HEK293 (cell line): ENCODE measurements at regions not wholly inside any gene's neighbourhood (a gene's known extent, or its start where the extent isn't known, plus 50 kb on each side); places are given as distances from the start of the nearest gene placed in this dataset.
"Not testable (repeated sequence)": the region's sequence is repeated elsewhere in the genome, so short reads cannot be mapped to it uniquely, and the experiment has no call there.

ENCODE experiments used
- CTCF ChIA-PET: fragments of 350-600 bp; formaldehyde crosslinking; extraction: SDS; loops from one replicate; lab custom pipeline; 2021; ENCODE audit warnings: antibody characterized with exemption; lab: Yijun Ruan, JAX
- POLR2A ChIA-PET: fragments of 300-600 bp; formaldehyde crosslinking; extraction: SDS; loops from one replicate; lab custom pipeline; 2020; ENCODE audit warnings: antibody characterized with exemption, inconsistent platforms; lab: Yijun Ruan, JAX
- H3K27ac ChIP-seq: fragments of 200-500 bp; sonication (Bioruptor generic); 2 replicates; pipeline ENCODE4 v1.5.1; 2014; ENCODE audit warnings: low read depth, low read length, control low read depth, inconsistent platforms; ENCODE audit errors: extremely low read depth
- H3K36me3 ChIP-seq, 2 experiments: fragments of 200-500 bp in 1 of 2; sonication (Bioruptor generic) in 1 of 2; 1 replicate in 1 of 2; 2 replicates in 1 of 2; pipeline ENCODE4 v1.5.1; 2014 to 2017; ENCODE audit warnings: inconsistent platforms in 2 of 2, low read length in 2 of 2; ENCODE audit not compliant: control insufficient read depth in 2 of 2, insufficient read depth in 1 of 2
- H3K4me1 ChIP-seq: fragments of 200-500 bp; sonication (Bioruptor generic); 2 replicates; pipeline ENCODE4 v1.5.1; 2014; ENCODE audit warnings: mild to moderate bottlenecking, low read length, inconsistent platforms; ENCODE audit not compliant: control insufficient read depth, insufficient read depth
- H3K4me3 ChIP-seq: 2 replicates; pipeline ENCODE4 v1.5.1; 2011; ENCODE audit warnings: low read depth, mild to moderate bottlenecking, control low read depth, low read length, moderate library complexity
- H3K9me3 ChIP-seq: fragments of 200-500 bp; sonication (Bioruptor generic); 2 replicates; pipeline ENCODE4 v1.5.1; 2014; ENCODE audit warnings: low read depth, low read length, inconsistent platforms; ENCODE audit not compliant: control insufficient read depth, insufficient read depth
- ZBTB7A ChIP-seq: fragments of 450-650 bp; formaldehyde crosslinking; IDR thresholded peaks from 2 replicates; pipeline ENCODE4 v1.5.1; 2016; ENCODE audit warnings: low read depth, missing biosample characterization, missing genetic modification characterization
- ZBTB8A ChIP-seq: fragments of 450-650 bp; formaldehyde crosslinking; IDR thresholded peaks from 2 replicates; pipeline ENCODE4 v1.5.1; 2016; ENCODE audit warnings: missing biosample characterization, missing genetic modification characterization
- ZFP41 ChIP-seq: fragments of 450-650 bp; formaldehyde crosslinking; IDR thresholded peaks from 2 replicates; pipeline ENCODE4 v1.5.1; 2016; ENCODE audit warnings: missing biosample characterization, missing genetic modification characterization, borderline replicate concordance
- ZNF112 ChIP-seq: fragments of 450-650 bp; formaldehyde crosslinking; IDR thresholded peaks from 2 replicates; pipeline ENCODE4 v1.5.0; 2017; ENCODE audit warnings: missing biosample characterization, missing genetic modification characterization
- ZNF24 ChIP-seq: fragments of 450-650 bp; formaldehyde crosslinking; IDR thresholded peaks from 2 replicates; pipeline ENCODE4 v1.5.1; 2016; ENCODE audit warnings: missing biosample characterization, missing genetic modification characterization
- ZNF391 ChIP-seq: fragments of 450-650 bp; formaldehyde crosslinking; IDR thresholded peaks from 2 replicates; pipeline ENCODE4 v1.5.1; 2016; ENCODE audit warnings: low read depth, missing biosample characterization, missing genetic modification characterization, borderline replicate concordance
- ZNF404 ChIP-seq: fragments of 450-650 bp; formaldehyde crosslinking; IDR thresholded peaks from 2 replicates; pipeline ENCODE4 v1.5.1; 2017; ENCODE audit warnings: missing biosample characterization, missing genetic modification characterization
- ZNF510 ChIP-seq: fragments of 450-650 bp; formaldehyde crosslinking; IDR thresholded peaks from 2 replicates; pipeline ENCODE4 v1.5.1; 2018; ENCODE audit warnings: mild to moderate bottlenecking, missing genetic modification characterization, missing biosample characterization; ENCODE audit not compliant: insufficient replicate concordance
- ZNF530 ChIP-seq: fragments of 450-650 bp; formaldehyde crosslinking; IDR thresholded peaks from 2 replicates; pipeline ENCODE4 v1.5.1; 2016; ENCODE audit warnings: low read depth, missing biosample characterization, missing genetic modification characterization
- ZNF610 ChIP-seq: fragments of 450-650 bp; formaldehyde crosslinking; IDR thresholded peaks from 2 replicates; pipeline ENCODE4 v1.5.1; 2016; ENCODE audit warnings: missing biosample characterization, missing genetic modification characterization, borderline replicate concordance
- ZNF629 ChIP-seq: fragments of 450-650 bp; formaldehyde crosslinking; IDR thresholded peaks from 2 replicates; pipeline ENCODE4 v1.5.1; 2017; ENCODE audit warnings: missing biosample characterization, missing genetic modification characterization
- ZNF747 ChIP-seq: fragments of 450-650 bp; formaldehyde crosslinking; IDR thresholded peaks from 2 replicates; pipeline ENCODE4 v1.5.1; 2016; ENCODE audit warnings: missing biosample characterization, missing genetic modification characterization
- ZNF776 ChIP-seq: fragments of 450-650 bp; formaldehyde crosslinking; IDR thresholded peaks from 2 replicates; pipeline ENCODE4 v1.5.0; 2017; ENCODE audit warnings: missing biosample characterization, missing genetic modification characterization, borderline replicate concordance
- ZNF791 ChIP-seq: fragments of 450-650 bp; formaldehyde crosslinking; IDR thresholded peaks from 2 replicates; pipeline ENCODE4 v1.5.1; 2016; ENCODE audit warnings: missing biosample characterization, missing genetic modification characterization
- ZSCAN16 ChIP-seq: fragments of 450-650 bp; formaldehyde crosslinking; IDR thresholded peaks from 2 replicates; pipeline ENCODE4 v1.5.1; 2016; ENCODE audit warnings: missing biosample characterization, missing genetic modification characterization
- TF ChIP-seq, protein P1 (sequence below): fragments of 450-650 bp; formaldehyde crosslinking; IDR thresholded peaks from 2 replicates; pipeline ENCODE4 v1.5.1; 2016; ENCODE audit warnings: missing biosample characterization, missing genetic modification characterization

GRCh38 chr16:65312071-65312470, 190.2 kb upstream of the CDH11 start:
- Histone ChIP-seq H3K36me3 (no peaks in the 10 kb centered on the region), H3K4me1 (no peaks in the 10 kb centered on the region), H3K4me3 (no peak overlapping the region), H3K27ac (no peak overlapping the region), H3K9me3 (no peaks in the 10 kb centered on the region)
- ChIA-PET CTCF (no interaction called here), POLR2A (no interaction called here)
- TF ChIP-seq ZNF404 (tag by site-specific recombination) (no peak), ZNF776 (tag by site-specific recombination) (no peak), ZNF391 (no peak)

DNA sequence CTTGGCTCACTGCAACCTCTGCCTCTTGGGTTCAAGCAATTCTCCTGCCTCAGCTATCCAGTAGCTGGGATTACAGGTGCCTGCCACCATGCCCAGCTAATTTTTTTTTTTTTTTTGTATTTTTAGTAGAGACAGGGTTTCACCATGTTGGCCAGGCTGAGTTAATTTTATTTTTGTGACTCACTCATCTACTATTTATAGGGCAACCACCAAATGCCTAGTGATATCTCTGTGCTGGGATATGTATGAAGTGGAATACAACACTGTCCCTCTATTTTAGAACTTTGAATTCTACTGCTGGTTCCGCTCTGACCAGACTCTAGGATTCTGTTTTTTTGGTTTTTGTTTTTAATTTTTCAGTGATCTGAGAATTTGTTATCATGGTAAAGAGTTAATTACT, 188.6 kb upstream of the CDH11 start:
- H3K9me3 ChIP-seq, CTCF ChIA-PET, H3K4me1 ChIP-seq, H3K36me3 ChIP-seq, H3K27ac ChIP-seq, H3K4me3 ChIP-seq: not testable (repeated sequence)
- POLR2A ChIA-PET, result interaction anchor here (0.6 kb wide), 1 partner anchor 189 kb away, joined by 3 read pairs; no protein-coding TSS in a partner anchor

DNA sequence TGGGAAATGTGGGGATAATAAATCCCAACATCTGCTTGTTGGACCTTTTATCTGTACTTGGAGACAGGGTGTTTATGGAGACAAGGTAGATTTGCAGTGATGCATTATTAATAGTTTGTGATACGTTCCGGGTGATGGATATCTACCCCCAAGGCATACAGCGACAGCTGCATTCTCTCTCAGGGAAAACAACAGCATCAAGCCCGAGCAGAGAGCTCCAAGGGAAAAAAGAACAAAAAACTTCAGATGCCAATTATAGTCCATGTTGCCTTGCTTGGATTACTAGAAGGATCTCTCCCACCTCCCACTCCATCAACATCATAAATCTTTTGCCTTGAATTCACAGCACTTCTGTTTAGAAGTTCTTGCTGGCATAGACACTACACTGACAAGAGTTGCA, 187.5 kb upstream of the CDH11 start:
- no peaks in the 10 kb centered on the region for H3K4me1 ChIP-seq
- CTCF ChIA-PET, result no interaction called here
- no peak for TF ChIP-seq ZNF510
- TF ChIP-seq, all 188 proteins: peak for 0
- H3K9me3 ChIP-seq, result no peaks in the 10 kb centered on the region
- POLR2A ChIA-PET, result no interaction called here
- no peak overlapping the region for H3K27ac ChIP-seq
- no peak overlapping the region for H3K4me3 ChIP-seq
- H3K36me3 ChIP-seq, result no peaks in the 10 kb centered on the region

DNA sequence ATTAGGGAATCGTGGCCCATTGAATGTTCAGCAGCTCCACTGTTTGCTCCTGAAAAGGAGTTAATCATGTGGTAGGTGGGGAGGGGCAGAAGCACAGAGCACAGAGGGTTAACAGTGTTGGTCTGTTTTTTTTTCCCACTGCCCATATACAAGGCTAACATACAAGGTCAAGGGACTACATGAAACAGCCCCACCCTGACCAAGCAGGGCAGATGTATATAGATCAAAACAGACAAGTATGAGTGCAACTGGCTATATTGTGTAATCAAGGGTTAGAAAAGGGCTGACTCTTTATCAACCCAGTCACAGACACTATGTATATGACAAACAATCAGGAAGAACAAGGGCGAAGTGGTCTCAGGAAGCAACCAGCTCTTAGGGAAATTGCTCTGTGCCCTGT, 186.6 kb upstream of the CDH11 start:
- no peaks in the 10 kb centered on the region for H3K9me3 ChIP-seq
- H3K27ac ChIP-seq, result no peak overlapping the region
- ChIA-PET CTCF (no interaction called here), POLR2A (no interaction called here)
- TF ChIP-seq ZBTB8A (tag by site-specific recombination) (no peak), ZNF610 (tag by site-specific recombination) (no peak), ZNF747 (tag by site-specific recombination) (no peak), ZNF112 (tag by site-specific recombination) (no peak)
- TF ChIP-seq, protein P1, sequence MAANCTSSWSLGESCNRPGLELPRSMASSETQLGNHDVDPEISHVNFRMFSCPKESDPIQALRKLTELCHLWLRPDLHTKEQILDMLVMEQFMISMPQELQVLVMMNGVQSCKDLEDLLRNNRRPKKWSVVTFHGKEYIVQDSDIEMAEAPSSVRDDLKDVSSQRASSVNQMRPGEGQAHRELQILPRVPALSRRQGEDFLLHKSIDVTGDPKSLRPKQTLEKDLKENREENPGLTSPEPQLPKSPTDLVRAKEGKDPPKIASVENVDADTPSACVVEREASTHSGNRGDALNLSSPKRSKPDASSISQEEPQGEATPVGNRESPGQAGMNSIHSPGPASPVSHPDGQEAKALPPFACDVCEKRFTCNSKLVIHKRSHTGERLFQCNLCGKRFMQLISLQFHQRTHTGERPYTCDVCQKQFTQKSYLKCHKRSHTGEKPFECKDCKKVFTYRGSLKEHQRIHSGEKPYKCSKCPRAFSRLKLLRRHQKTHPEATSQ (tag by site-specific recombination), result no peak
- H3K4me1 ChIP-seq, result no peaks in the 10 kb centered on the region
- no peaks in the 10 kb centered on the region for H3K36me3 ChIP-seq
- no peak overlapping the region for H3K4me3 ChIP-seq

- Histone ChIP-seq H3K27ac (no peak overlapping the region), H3K36me3 (no peaks in the 10 kb centered on the region), H3K4me1 (no peaks in the 10 kb centered on the region), H3K4me3 (no peak overlapping the region), H3K9me3 (no peaks in the 10 kb centered on the region)
- TF ChIP-seq ZNF24 (tag by site-specific recombination) (no peak), ZNF530 (tag by site-specific recombination) (no peak), ZNF791 (tag by site-specific recombination) (no peak), ZNF629 (tag by site-specific recombination) (no peak), ZBTB7A (tag by site-specific recombination) (no peak), ZSCAN16 (tag by site-specific recombination) (no peak), ZFP41 (tag by site-specific recombination) (no peak)
- ChIA-PET POLR2A (no interaction called here), CTCF (no interaction called here)
Observed at GRCh38 chr16:65307286-65307685, 185.4 kb upstream of the CDH11 start.
